Trophoblast cell (in vitro differentiated cells and primary cell): ENCODE measurements at regions not wholly inside any gene's neighbourhood (a gene's known extent, or its start where the extent isn't known, plus 50 kb on each side); places are given as distances from the start of the nearest gene placed in this dataset.

Experiments
- DNase-seq, 2 donors: peaks; one replicate each; pipeline ENCODE4 v3.0.0-alpha.2; 2016
- H2AFZ ChIP-seq: 2 replicates; pipeline ENCODE4 v1.6.1; 2013; ENCODE audit warnings: low read length, moderate library complexity, mild to moderate bottlenecking; ENCODE audit not compliant: insufficient read depth, poor library complexity
- H2AK5ac ChIP-seq: 2 replicates; pipeline ENCODE4 v1.6.1; 2013; ENCODE audit warnings: mild to moderate bottlenecking, low read length
- H2BK120ac ChIP-seq: 2 replicates; pipeline ENCODE4 v1.6.1; 2013; ENCODE audit warnings: low read length, mild to moderate bottlenecking, moderate library complexity; ENCODE audit not compliant: insufficient read depth, poor library complexity
- H2BK12ac ChIP-seq: 2 replicates; pipeline ENCODE4 v1.6.1; 2013; ENCODE audit warnings: mild to moderate bottlenecking, low read length, moderate library complexity
- H2BK5ac ChIP-seq: 2 replicates; pipeline ENCODE4 v1.6.1; 2013; ENCODE audit warnings: low read length, low read depth, moderate library complexity, mild to moderate bottlenecking; ENCODE audit not compliant: poor library complexity
- H3K14ac ChIP-seq: 2 replicates; pipeline ENCODE4 v1.6.1; 2013; ENCODE audit warnings: mild to moderate bottlenecking, low read length
- H3K18ac ChIP-seq: 2 replicates; pipeline ENCODE4 v1.6.1; 2013; ENCODE audit warnings: mild to moderate bottlenecking, low read length
- H3K23ac ChIP-seq: 2 replicates; pipeline ENCODE4 v1.6.1; 2013; ENCODE audit warnings: low read length
- H3K27ac ChIP-seq: 2 replicates; pipeline ENCODE4 v1.5.1; 2013; ENCODE audit warnings: low read depth, mild to moderate bottlenecking, inconsistent platforms, low read length, moderate library complexity
- H3K27me3 ChIP-seq: 2 replicates; pipeline ENCODE4 v1.6.1; 2013; ENCODE audit warnings: inconsistent platforms, mild to moderate bottlenecking, low read length, moderate library complexity; ENCODE audit not compliant: insufficient read depth
- H3K36me3 ChIP-seq, 2 experiments: 1 replicate in 1 of 2; 2 replicates in 1 of 2; pipeline ENCODE4 v1.6.1; 2013; ENCODE audit warnings: low read length in 2 of 2, mild to moderate bottlenecking in 2 of 2, moderate library complexity in 1 of 2; ENCODE audit not compliant: insufficient read depth in 2 of 2, control insufficient read depth in 1 of 2
- H3K4ac ChIP-seq: 2 replicates; pipeline ENCODE4 v1.6.1; 2013; ENCODE audit warnings: low read depth, mild to moderate bottlenecking, low read length, moderate library complexity
- H3K4me1 ChIP-seq, 2 experiments: 1 replicate in 1 of 2; 2 replicates in 1 of 2; pipeline ENCODE4 v1.6.1; 2013; ENCODE audit warnings: low read length in 2 of 2, mild to moderate bottlenecking in 2 of 2, moderate library complexity in 1 of 2; ENCODE audit not compliant: insufficient read depth in 2 of 2, control insufficient read depth in 1 of 2
- H3K4me2 ChIP-seq: 2 replicates; pipeline ENCODE4 v1.6.1; 2013; ENCODE audit warnings: inconsistent platforms, mild to moderate bottlenecking, low read length, moderate library complexity
- H3K4me3 ChIP-seq: 2 replicates; pipeline ENCODE4 v1.5.1; 2013; ENCODE audit warnings: mild to moderate bottlenecking, low read depth, low read length, inconsistent platforms
- H3K79me1 ChIP-seq: one replicate; pipeline ENCODE4 v1.6.1; 2013; ENCODE audit warnings: low read length
- H3K79me2 ChIP-seq: 2 replicates; pipeline ENCODE4 v1.6.1; 2013; ENCODE audit warnings: low read length, mild to moderate bottlenecking; ENCODE audit not compliant: control insufficient read depth, insufficient read depth, poor library complexity
- H3K9ac ChIP-seq: 2 replicates; pipeline ENCODE4 v1.6.1; 2013; ENCODE audit warnings: mild to moderate bottlenecking, low read length
- H3K9me3 ChIP-seq: 2 replicates; pipeline ENCODE4 v1.6.1; 2013; ENCODE audit warnings: low read depth, mild to moderate bottlenecking, control low read depth, inconsistent platforms, low read length; ENCODE audit not compliant: insufficient read depth
- H4K12ac ChIP-seq: 2 replicates; pipeline ENCODE4 v1.6.1; 2013; ENCODE audit warnings: low read depth, mild to moderate bottlenecking, low read length, moderate library complexity
- H4K8ac ChIP-seq: 2 replicates; pipeline ENCODE4 v1.6.1; 2013; ENCODE audit warnings: low read depth, mild to moderate bottlenecking, low read length, moderate library complexity
- H4K91ac ChIP-seq: one replicate; pipeline ENCODE4 v1.6.1; 2013; ENCODE audit warnings: low read depth, mild to moderate bottlenecking, low read length, moderate library complexity
- WGBS: extraction: QIAGEN DNeasy Blood & Tissue Kit; methylation state at CpG from one replicate; pipeline ENCODE4 v1.1.7; 2013; ENCODE audit warnings: missing lambda C conversion rate; ENCODE audit not compliant: insufficient read length, insufficient coverage; ENCODE audit errors: extremely low coverage; 5-methylcytosine and 5-hydroxymethylcytosine counted together

DNA sequence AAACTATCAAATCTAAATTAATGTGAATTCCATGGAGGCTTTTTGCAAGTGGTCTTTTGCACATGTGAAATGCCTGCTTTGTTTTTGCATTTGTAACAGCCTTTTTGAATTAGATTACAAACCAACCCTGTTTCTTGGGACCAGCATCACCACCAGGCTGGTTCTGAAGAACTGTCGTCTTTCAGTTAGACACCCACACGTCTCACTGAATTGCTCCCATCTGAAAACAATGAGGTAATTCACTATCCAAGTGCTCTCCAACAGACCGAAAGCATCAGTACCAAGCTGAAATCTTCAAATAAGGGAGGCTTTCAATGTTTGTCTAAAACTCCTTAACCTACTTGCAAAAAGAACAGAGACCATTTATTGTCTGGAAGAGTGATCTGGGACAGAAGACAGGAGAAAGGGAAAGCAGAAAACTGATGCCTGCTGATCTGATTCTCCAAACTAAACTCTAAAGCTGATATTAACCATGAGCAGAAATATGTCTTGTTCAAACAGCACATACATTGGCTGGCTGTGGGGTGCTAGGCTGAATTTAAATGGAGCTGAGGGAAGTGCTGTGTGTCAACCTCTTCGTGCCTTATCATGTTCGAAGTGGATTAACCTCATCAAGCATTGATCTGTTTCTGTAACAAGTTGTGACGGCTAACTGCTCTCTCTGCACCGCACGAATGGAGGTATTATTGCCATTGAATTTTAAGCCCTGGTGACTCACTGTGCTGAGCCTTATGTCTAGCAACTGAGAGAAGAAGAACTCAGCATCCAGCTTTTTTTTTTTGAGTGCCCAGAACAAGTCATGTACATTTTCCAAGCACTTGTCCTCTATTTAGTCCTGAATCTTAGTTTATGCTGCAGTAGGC lies 213.7 kb upstream of the P2RY1 start:
- no peaks in the 10 kb centered on the region for H3K36me3 ChIP-seq
- no peak overlapping the region for H3K23ac ChIP-seq
- H3K27me3 ChIP-seq: no peaks in the 10 kb centered on the region
- H4K8ac ChIP-seq: no peak overlapping the region
- DNase-seq: no peak
- no peak overlapping the region for H3K18ac ChIP-seq
- H3K4me1 ChIP-seq: no peaks in the 10 kb centered on the region
- no peak overlapping the region for H3K4me2 ChIP-seq
- H3K4ac ChIP-seq: no peak overlapping the region
- H2BK120ac ChIP-seq: no peak overlapping the region
- H3K27ac ChIP-seq: no peak overlapping the region
- no peaks in the 10 kb centered on the region for H3K79me1 ChIP-seq
- no peak overlapping the region for H2BK5ac ChIP-seq
- WGBS: no CpG with 5 or more reads among the region's 8 CpGs
- H2AK5ac ChIP-seq: no peak overlapping the region
- no peak overlapping the region for H3K14ac ChIP-seq
- H3K9me3 ChIP-seq: no peaks in the 10 kb centered on the region
- H3K4me3 ChIP-seq: no peak overlapping the region
- H2AFZ ChIP-seq: no peak overlapping the region
- no peak overlapping the region for H3K9ac ChIP-seq
- no peak overlapping the region for H4K91ac ChIP-seq
- no peak overlapping the region for H4K12ac ChIP-seq
- no peaks in the 10 kb centered on the region for H3K79me2 ChIP-seq
- no peak overlapping the region for H2BK12ac ChIP-seq

DNA sequence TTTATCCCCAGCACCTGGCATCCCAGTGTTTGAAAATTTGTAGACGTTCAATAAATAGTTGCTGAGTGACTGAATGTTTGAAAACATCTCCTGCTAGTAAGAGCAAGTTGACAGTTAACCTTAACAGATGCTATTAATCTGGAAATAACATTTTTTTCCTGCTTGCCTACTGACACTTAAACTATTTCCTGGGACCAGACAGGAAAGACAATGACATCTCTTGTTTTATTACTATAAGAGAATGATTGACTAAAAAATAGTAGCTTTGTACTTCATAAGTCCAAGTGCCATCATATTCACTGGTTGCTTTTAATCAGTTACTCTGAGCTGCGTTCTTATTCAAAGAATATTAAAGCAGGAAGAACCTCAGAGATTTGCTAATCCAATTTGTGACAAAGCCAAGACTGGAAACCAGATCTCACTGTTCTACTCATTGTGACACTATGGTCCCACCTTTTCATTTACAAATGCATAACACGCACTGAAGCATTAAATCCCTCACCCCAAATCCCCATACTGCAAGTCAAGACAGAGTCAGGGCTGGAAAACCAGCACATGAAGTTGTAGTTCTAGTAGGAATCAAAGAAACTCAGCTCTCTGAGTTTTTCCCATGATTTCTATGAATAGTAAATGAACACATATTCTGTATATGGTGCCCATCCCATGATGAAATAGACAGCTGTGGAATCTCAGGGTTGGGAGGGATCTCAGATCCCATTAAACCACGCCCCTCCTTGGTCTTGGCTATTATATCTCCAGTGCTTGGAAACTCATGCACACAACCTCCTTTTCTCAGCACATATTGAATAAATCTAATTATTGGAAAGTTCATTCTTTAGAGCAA lies 212.7 kb upstream of the P2RY1 start:
- Histone ChIP-seq H3K36me3 (no peaks in the 10 kb centered on the region), H2AFZ (no peak overlapping the region), H3K27me3 (no peaks in the 10 kb centered on the region), H3K4me1 (no peaks in the 10 kb centered on the region), H3K4me2 (no peak overlapping the region), H3K14ac (no peak overlapping the region), H4K91ac (no peak overlapping the region), H4K12ac (no peak overlapping the region), H2BK5ac (no peak overlapping the region), H3K9me3 (no peaks in the 10 kb centered on the region), H3K4ac (no peak overlapping the region), H3K23ac (no peak overlapping the region), H3K9ac (no peak overlapping the region), H3K27ac (no peak overlapping the region), H4K8ac (no peak overlapping the region), H3K79me2 (no peaks in the 10 kb centered on the region), H2AK5ac (no peak overlapping the region), H3K79me1 (no peaks in the 10 kb centered on the region), H3K4me3 (no peak overlapping the region), H2BK120ac (no peak overlapping the region), H2BK12ac (no peak overlapping the region), H3K18ac (no peak overlapping the region)
- DNase-seq: no peak
- no CpG with 5 or more reads among the region's 4 CpGs for WGBS

DNA sequence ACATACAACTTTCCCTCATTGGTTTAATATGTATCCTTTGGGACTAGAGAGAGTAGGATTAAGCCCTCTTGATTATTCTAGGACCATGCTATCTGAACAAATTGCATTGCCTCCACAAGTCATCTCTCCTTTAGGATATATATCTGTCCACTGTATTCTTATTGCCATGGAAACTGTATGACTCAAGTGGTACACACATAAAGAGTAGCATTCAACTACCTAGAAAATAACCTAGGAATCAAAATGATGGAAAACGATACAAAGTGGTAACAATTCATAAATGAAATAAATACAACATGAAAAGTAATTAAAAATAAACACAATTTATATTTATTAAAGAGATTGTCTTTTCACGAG lies 212.1 kb upstream of the P2RY1 start:
- Histone ChIP-seq H2AFZ (no peak overlapping the region), H4K91ac (no peak overlapping the region), H3K4me2 (no peak overlapping the region), H3K9me3 (no peaks in the 10 kb centered on the region), H2BK12ac (no peak overlapping the region), H3K27me3 (no peaks in the 10 kb centered on the region), H3K23ac (no peak overlapping the region), H4K12ac (no peak overlapping the region), H3K27ac (no peak overlapping the region), H3K18ac (no peak overlapping the region), H2BK5ac (no peak overlapping the region), H3K36me3 (no peaks in the 10 kb centered on the region), H2AK5ac (no peak overlapping the region), H3K4ac (no peak overlapping the region), H3K4me3 (no peak overlapping the region), H3K79me1 (no peaks in the 10 kb centered on the region), H3K79me2 (no peaks in the 10 kb centered on the region), H3K9ac (no peak overlapping the region), H2BK120ac (no peak overlapping the region), H3K14ac (no peak overlapping the region), H4K8ac (no peak overlapping the region), H3K4me1 (no peaks in the 10 kb centered on the region)
- DNase-seq: no peak
- no CpG with 5 or more reads among the region's 2 CpGs for WGBS

DNA sequence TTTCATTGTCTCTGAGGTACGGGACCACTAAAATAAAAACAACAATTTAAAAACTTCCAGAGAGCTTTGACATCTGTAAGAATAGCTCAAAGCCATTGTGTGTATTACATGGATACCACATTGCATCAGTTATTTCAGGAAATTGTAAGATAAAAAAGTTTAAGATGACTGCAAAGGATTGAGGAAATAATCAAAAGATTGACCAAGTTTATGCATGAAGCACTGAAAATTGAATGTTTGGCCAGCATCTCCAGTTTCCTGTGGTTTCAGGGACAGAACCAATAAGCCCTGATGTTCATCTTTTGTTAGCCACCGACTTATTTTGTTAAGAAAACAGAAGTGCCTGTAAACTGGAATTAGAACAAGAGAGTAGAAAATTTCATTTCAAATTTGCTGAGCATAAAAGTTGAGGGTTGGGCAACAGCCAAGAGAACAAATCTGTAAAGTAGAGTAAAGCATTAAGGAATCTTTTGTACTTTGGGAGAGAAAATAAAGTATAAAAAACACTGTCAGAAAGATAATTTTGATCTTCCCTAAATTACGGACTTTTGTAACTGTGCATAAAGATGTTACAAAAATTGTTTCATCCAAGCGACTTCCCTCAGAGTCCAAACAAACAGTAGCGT lies 211.5 kb upstream of the P2RY1 start:
- H3K18ac ChIP-seq: no peak overlapping the region
- H3K79me1 ChIP-seq: no peaks in the 10 kb centered on the region
- no peak overlapping the region for H2AFZ ChIP-seq
- no peak overlapping the region for H3K9ac ChIP-seq
- no peak overlapping the region for H3K27ac ChIP-seq
- no peak overlapping the region for H2AK5ac ChIP-seq
- H3K23ac ChIP-seq: no peak overlapping the region
- no peak overlapping the region for H4K91ac ChIP-seq
- H3K4me2 ChIP-seq: no peak overlapping the region
- no CpG with 5 or more reads among the region's 5 CpGs for WGBS
- H3K36me3 ChIP-seq: no peaks in the 10 kb centered on the region
- H4K8ac ChIP-seq: no peak overlapping the region
- H4K12ac ChIP-seq: no peak overlapping the region
- H2BK120ac ChIP-seq: no peak overlapping the region
- no peaks in the 10 kb centered on the region for H3K27me3 ChIP-seq
- H3K9me3 ChIP-seq: no peaks in the 10 kb centered on the region
- H3K79me2 ChIP-seq: no peaks in the 10 kb centered on the region
- H3K4ac ChIP-seq: no peak overlapping the region
- H3K4me1 ChIP-seq: no peaks in the 10 kb centered on the region
- H2BK12ac ChIP-seq: no peak overlapping the region
- no peak overlapping the region for H3K14ac ChIP-seq
- no peak for DNase-seq
- no peak overlapping the region for H3K4me3 ChIP-seq
- no peak overlapping the region for H2BK5ac ChIP-seq
